ENCODE measurements at regions not wholly inside any gene's neighbourhood (a gene's known extent, or its start where the extent isn't known, plus 50 kb on each side); places are given as distances from the start of the nearest gene placed in this dataset.

DNA sequence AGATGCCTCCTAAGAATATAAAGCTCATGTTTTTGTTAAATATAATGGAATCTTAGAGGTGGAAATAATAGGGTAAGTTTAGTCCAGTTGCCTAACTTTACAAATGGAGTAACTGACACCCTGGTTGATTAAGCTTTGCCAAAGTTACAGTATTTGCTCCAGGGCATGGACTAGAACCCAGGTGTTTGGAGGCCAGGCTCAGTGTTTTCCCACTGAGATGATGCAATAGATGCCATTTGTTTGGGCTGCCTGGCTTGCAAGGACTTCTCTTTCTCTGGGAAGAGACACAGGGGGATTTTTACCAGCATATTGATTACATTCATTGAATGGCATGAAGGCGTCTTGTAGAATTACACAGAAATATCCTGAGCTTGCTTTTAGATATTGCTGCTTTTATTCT lies 397.8 kb downstream of the SLC4A3 start:
- H3K27me3 Mint-ChIP-seq: no peaks in the 10 kb centered on the region

DNA sequence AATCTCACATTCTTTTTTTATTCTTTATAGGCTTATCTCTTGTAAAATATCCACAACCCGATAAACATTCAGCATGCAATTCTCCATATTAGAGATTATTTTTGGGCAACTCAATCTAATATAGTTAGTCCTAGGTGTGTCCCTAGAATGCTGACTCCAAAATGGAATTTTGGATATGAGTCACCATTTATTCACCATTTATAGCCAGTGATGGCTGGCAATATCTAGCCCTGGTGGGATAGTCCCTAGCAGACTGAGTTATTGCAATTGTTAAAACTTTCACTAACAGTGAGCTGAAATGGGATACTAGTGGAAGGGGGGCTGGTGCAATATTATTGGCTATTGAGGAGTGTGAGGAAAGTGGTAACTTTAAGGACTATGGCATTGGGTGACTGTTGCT lies 401.6 kb downstream of the SLC4A3 start:
- TF ChIP-seq, protein P1, sequence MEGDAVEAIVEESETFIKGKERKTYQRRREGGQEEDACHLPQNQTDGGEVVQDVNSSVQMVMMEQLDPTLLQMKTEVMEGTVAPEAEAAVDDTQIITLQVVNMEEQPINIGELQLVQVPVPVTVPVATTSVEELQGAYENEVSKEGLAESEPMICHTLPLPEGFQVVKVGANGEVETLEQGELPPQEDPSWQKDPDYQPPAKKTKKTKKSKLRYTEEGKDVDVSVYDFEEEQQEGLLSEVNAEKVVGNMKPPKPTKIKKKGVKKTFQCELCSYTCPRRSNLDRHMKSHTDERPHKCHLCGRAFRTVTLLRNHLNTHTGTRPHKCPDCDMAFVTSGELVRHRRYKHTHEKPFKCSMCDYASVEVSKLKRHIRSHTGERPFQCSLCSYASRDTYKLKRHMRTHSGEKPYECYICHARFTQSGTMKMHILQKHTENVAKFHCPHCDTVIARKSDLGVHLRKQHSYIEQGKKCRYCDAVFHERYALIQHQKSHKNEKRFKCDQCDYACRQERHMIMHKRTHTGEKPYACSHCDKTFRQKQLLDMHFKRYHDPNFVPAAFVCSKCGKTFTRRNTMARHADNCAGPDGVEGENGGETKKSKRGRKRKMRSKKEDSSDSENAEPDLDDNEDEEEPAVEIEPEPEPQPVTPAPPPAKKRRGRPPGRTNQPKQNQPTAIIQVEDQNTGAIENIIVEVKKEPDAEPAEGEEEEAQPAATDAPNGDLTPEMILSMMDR (IDR thresholded peaks at IDR 0.05; ENCODE audit: unreplicated experiment): no peak
- Mint-ChIP-seq H3K4me3 (ENCODE audit: low read depth) (no peak overlapping the region), H3K9me3 (ENCODE audit: low read depth) (peaks cover under 1% of the 10 kb centered on the region), H3K27ac (no peak overlapping the region), H3K36me3 (ENCODE audit: insufficient read depth) (no peaks in the 10 kb centered on the region), H3K27me3 (no peaks in the 10 kb centered on the region), H3K4me1 (ENCODE audit: low read depth) (no peaks in the 10 kb centered on the region)
- no peak for DNase-seq (ENCODE audit: low spot score, unreplicated experiment)

More for the DNA sequence above, 397.8 kb downstream of the SLC4A3 start:
- H3K4me1 Mint-ChIP-seq (ENCODE audit: low read depth): no peaks in the 10 kb centered on the region
- H3K9me3 Mint-ChIP-seq (ENCODE audit: low read depth): peaks cover 3% of the 10 kb centered on the region
- TF ChIP-seq, protein P1 (IDR thresholded peaks at IDR 0.05; ENCODE audit: unreplicated experiment): no peak
- no peak overlapping the region for H3K4me3 Mint-ChIP-seq (ENCODE audit: low read depth)
- no peak for DNase-seq (ENCODE audit: low spot score, unreplicated experiment)
- no peak overlapping the region for H3K27ac Mint-ChIP-seq
- H3K36me3 Mint-ChIP-seq (ENCODE audit: insufficient read depth): no peaks in the 10 kb centered on the region

DNA sequence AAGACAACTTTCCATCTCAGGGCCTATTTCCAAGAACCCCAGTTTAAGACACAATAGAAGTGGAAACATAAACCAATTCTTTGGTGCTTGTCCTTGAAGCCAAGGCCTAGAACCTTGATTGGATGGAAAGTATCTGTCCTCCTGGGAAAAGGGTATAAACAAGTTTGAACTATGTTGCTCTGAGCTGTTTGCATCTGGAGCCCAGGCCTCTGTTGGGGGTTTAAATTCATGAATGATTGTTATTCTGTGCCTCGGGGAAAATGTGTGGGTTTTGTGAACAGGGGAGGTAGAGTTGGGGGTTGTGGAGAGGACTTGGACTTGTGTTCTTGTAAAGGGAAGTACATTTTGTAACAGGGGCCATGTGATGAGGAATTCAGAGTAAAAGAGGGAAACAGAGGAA lies 406.1 kb downstream of the SLC4A3 start:
- Mint-ChIP-seq H3K27ac (no peak overlapping the region), H3K36me3 (ENCODE audit: insufficient read depth) (no peaks in the 10 kb centered on the region), H3K4me1 (ENCODE audit: low read depth) (no peaks in the 10 kb centered on the region), H3K4me3 (ENCODE audit: low read depth) (no peak overlapping the region), H3K27me3 (peaks cover 2% of the 10 kb centered on the region), H3K9me3 (ENCODE audit: low read depth) (peaks cover 2% of the 10 kb centered on the region)
- DNase-seq (ENCODE audit: low spot score, unreplicated experiment): no peak
- TF ChIP-seq, protein P1 (IDR thresholded peaks at IDR 0.05; ENCODE audit: unreplicated experiment): no peak

DNA sequence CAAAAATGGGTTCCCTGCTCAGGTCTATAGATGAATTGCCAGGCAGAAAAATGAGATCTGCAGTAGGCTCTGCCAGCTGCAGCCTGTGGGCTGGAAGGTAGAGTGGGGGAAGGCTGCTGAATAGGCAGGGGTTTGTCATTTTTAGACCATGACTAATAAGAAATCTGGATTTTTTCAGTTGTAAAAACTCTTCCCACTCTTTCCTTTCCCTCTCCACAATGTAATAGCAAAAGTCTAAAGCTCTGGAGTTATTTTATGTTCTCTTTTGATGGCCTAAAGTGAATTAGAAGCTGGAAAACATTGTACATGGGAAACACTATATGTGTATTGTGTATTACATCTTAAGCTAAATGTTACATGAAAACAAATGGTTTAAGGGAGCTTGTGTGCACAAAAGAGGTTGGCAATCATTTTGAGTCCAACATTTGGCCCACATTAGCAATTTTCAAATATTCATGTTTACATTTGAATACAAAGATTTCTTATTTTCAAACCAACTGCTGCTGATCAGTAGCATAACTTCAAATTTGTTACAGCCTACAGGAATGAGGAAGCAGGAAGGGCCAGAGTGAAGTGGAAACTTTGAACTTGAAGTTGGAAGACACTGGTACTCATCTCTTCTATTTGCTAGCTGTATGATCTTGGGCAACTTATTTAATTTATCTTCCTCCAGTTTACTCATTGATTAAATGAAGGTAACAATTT lies 407.1 kb downstream of the SLC4A3 start:
- H3K27ac Mint-ChIP-seq: no peak overlapping the region
- H3K9me3 Mint-ChIP-seq (ENCODE audit: low read depth): peaks cover 2% of the 10 kb centered on the region
- no peak for DNase-seq (ENCODE audit: low spot score, unreplicated experiment)
- H3K4me1 Mint-ChIP-seq (ENCODE audit: low read depth): no peaks in the 10 kb centered on the region
- H3K36me3 Mint-ChIP-seq (ENCODE audit: insufficient read depth): no peaks in the 10 kb centered on the region
- TF ChIP-seq, protein P1 (IDR thresholded peaks at IDR 0.05; ENCODE audit: unreplicated experiment): no peak
- peaks cover 2% of the 10 kb centered on the region for H3K27me3 Mint-ChIP-seq
- no peak overlapping the region for H3K4me3 Mint-ChIP-seq (ENCODE audit: low read depth)

DNA sequence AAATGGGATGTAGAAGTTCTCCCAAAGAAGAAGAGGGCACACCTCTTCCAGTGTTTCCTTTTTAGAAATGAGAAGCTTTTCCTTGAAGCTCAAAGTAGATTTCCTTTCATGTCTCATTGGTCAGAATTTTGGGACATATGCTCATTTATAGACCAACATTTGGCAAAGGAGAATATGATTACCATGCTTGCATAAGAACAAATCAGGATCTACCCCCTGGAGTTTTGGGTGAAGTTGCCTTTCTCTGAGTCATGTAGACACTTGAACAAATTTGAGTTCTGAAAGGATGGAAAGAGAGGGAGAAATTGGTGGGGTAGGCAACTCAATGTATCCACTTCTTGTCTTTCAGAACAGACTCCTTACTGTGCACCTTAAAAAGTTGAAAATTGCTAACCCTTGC lies 409.0 kb downstream of the SLC4A3 start:
- TF ChIP-seq, protein P1 (IDR thresholded peaks at IDR 0.05; ENCODE audit: unreplicated experiment): no peak
- DNase-seq (ENCODE audit: low spot score, unreplicated experiment): no peak
- no peak overlapping the region for H3K4me3 Mint-ChIP-seq (ENCODE audit: low read depth)

More for the DNA sequence above, 409.0 kb downstream of the SLC4A3 start:
- Mint-ChIP-seq H3K27me3 (peaks cover 2% of the 10 kb centered on the region), H3K9me3 (ENCODE audit: low read depth) (peaks cover 2% of the 10 kb centered on the region), H3K36me3 (ENCODE audit: insufficient read depth) (no peaks in the 10 kb centered on the region), H3K27ac (no peak overlapping the region), H3K4me1 (ENCODE audit: low read depth) (no peaks in the 10 kb centered on the region)
